T-helper 22 cell (primary cell): ENCODE measurements at regions not wholly inside any gene's neighbourhood (a gene's known extent, or its start where the extent isn't known, plus 50 kb on each side); places are given as distances from the start of the nearest gene placed in this dataset.
"Not testable (repeated sequence)": the region's sequence is repeated elsewhere in the genome, so short reads cannot be mapped to it uniquely, and the experiment has no call there.

Experiments used
- DNase-seq: peaks from one replicate; pipeline ENCODE4 v3.0.0-alpha.2; 2020; ENCODE audit warnings: low read depth

GRCh38 chr4:100026066-100026465 is 76.0 kb upstream of the H2AZ1 start:
- no peak for DNase-seq

- no peak for DNase-seq
Observed at GRCh38 chr4:100023800-100024199, 73.7 kb upstream of the H2AZ1 start.

DNA sequence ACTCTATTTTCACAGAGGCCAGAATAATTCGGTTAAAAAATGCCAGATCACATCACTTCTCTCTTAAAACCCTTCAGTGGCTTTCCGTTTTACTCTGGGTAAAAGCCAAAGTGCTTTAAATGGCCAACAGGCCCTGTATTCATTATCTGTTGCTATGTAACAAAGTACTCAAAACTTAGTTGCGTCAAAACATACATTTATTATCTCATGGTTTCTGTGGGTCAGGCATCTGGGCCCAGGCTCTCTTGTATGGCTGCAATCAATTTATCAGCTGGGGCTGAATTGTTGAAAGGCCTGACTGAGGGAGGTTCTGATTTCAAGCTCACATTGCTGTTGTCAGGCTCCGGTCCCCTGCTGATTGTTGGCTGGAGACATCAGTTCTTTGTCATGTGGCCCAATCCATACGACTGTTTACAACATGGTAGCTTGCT is 72.7 kb upstream of the H2AZ1 start:
- DNase-seq: no peak

- DNase-seq: no peak
Observed at GRCh38 chr4:100019821-100020220, 69.7 kb upstream of the H2AZ1 start.

- no peak for DNase-seq
Observed at GRCh38 chr4:100017637-100018310, 67.7 kb upstream of the H2AZ1 start.

- no peak for DNase-seq
Observed at GRCh38 chr4:100016191-100016590, 66.1 kb upstream of the H2AZ1 start.

- no peak for DNase-seq
Observed at GRCh38 chr4:100014616-100015015, 64.5 kb upstream of the H2AZ1 start.

DNA sequence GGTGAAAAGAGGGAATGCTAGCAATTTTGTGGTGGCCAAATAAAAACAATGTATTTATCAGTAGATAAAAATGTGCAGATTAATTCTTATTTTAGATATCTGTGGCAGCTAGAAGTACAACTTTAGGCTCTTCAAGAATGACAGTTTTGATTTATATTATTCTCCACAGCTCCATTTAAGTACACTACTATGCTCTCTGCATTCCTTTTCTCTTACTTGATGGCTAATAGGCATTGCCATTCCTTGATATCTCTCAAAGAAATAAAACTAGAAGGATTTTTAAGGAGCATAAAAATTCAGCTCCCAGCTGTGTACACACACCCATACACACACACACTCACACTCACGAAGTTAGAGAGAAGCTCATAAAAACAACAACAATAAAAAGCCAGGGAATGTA is 59.4 kb upstream of the H2AZ1 start:
- DNase-seq: no peak

- DNase-seq: no peak
Observed at GRCh38 chr4:100008048-100008447, 58.0 kb upstream of the H2AZ1 start.

GRCh38 chr4:100006161-100006560 is 56.1 kb upstream of the H2AZ1 start:
- not testable (repeated sequence) for DNase-seq
